CD14-positive monocyte (primary cell): ENCODE measurements at regions not wholly inside any gene's neighbourhood (a gene's known extent, or its start where the extent isn't known, plus 50 kb on each side); places are given as distances from the start of the nearest gene placed in this dataset.

Experiments used
- DNase-seq, 3 donors: peaks; one replicate each; pipeline ENCODE4 v3.0.0-alpha.2; 2011 to 2022
- H2AFZ ChIP-seq: 2 replicates; pipeline ENCODE4 v1.6.0; 2012; ENCODE audit warnings: mild to moderate bottlenecking, low read depth, low read length, inconsistent platforms; ENCODE audit not compliant: insufficient read depth, poor library complexity, severe bottlenecking
- H3K27ac ChIP-seq, 2 donors: 1 replicate in 1 of 2; 2 replicates in 1 of 2; pipeline ENCODE4 v1.5.1; 2012 to 2013; ENCODE audit warnings: low read length in 2 of 2, control low read depth in 1 of 2, inconsistent platforms in 1 of 2, low read depth in 1 of 2, mild to moderate bottlenecking in 1 of 2
- H3K27me3 ChIP-seq, 2 donors: one replicate each; pipeline versions ENCODE4 v1.6.0 to v1.6.1; 2011 to 2013; ENCODE audit warnings: low read length in 2 of 2; ENCODE audit not compliant: control insufficient read depth in 2 of 2, insufficient read depth in 2 of 2
- H3K36me3 ChIP-seq, 2 donors: replicated peaks in 1 of 2; 1 replicate in 1 of 2; 2 replicates in 1 of 2; pipeline versions ENCODE4 v1.5.1 to v1.6.1; 2012 to 2013; ENCODE audit warnings: low read length in 2 of 2, control low read depth in 1 of 2, inconsistent platforms in 1 of 2, mild to moderate bottlenecking in 1 of 2; ENCODE audit not compliant: insufficient read depth in 2 of 2, control insufficient read depth in 1 of 2
- H3K4me1 ChIP-seq, 2 donors: 1 replicate in 1 of 2; 2 replicates in 1 of 2; pipeline versions ENCODE4 v1.5.1 to v1.6.1; 2012 to 2013; ENCODE audit warnings: low read length in 2 of 2, control low read depth in 1 of 2, inconsistent platforms in 1 of 2, mild to moderate bottlenecking in 1 of 2, moderate library complexity in 1 of 2; ENCODE audit not compliant: insufficient read depth in 2 of 2, control insufficient read depth in 1 of 2
- H3K4me2 ChIP-seq: replicated peaks from 2 replicates; pipeline ENCODE3; 2012; ENCODE audit warnings: low read length, moderate library complexity, mild to moderate bottlenecking; ENCODE audit not compliant: poor library complexity, severe bottlenecking; ENCODE audit errors: extremely low read depth
- H3K4me3 ChIP-seq, 3 experiments: fragments of 200-600 bp in 1 of 3; sonication (generic) in 1 of 3; replicated peaks in 1 of 3; 1 replicate in 2 of 3; 2 replicates in 1 of 3; pipeline ENCODE4 v1.5.1; 2011 to 2013; ENCODE audit warnings: low read length in 3 of 3, mild to moderate bottlenecking in 3 of 3, control low read depth in 2 of 3, low read depth in 2 of 3, inconsistent platforms in 1 of 3, moderate library complexity in 1 of 3
- H3K79me2 ChIP-seq: 2 replicates; pipeline ENCODE4 v1.6.0; 2012; ENCODE audit warnings: mild to moderate bottlenecking, control low read depth, inconsistent platforms, low read length, moderate library complexity; ENCODE audit not compliant: insufficient read depth
- H3K9ac ChIP-seq: 2 replicates; pipeline ENCODE4 v1.6.0; 2017; ENCODE audit warnings: low read length, mild to moderate bottlenecking; ENCODE audit not compliant: insufficient read depth, poor library complexity, severe bottlenecking
- H3K9me3 ChIP-seq, 2 donors: replicated peaks in 1 of 2; 1 replicate in 1 of 2; 2 replicates in 1 of 2; pipeline versions ENCODE4 v1.5.1 to v1.6.1; 2012 to 2013; ENCODE audit warnings: low read length in 2 of 2, control low read depth in 1 of 2; ENCODE audit not compliant: control insufficient read depth in 1 of 2, insufficient read depth in 1 of 2
- H4K20me1 ChIP-seq: 2 replicates; pipeline ENCODE4 v1.6.0; 2012; ENCODE audit warnings: mild to moderate bottlenecking, low read length, control low read depth, moderate library complexity; ENCODE audit not compliant: insufficient read depth
- H3K27ac Mint-ChIP-seq, 7 donors: one replicate each; pipeline ENCODE4 v1.8.0; 2020; ENCODE audit warnings: mild to moderate bottlenecking in 7 of 7, mixed read lengths in 7 of 7, moderate library complexity in 6 of 7, inconsistent platforms in 2 of 7
- H3K27me3 Mint-ChIP-seq, 3 donors: one replicate each; pipeline ENCODE4 v1.8.0; 2021 to 2022; ENCODE audit warnings: low read depth in 3 of 3, mild to moderate bottlenecking in 3 of 3, mixed read lengths in 3 of 3, moderate library complexity in 3 of 3, inconsistent platforms in 1 of 3
- H3K36me3 Mint-ChIP-seq, 2 donors: one replicate each; pipeline ENCODE4 v1.8.0; 2020; ENCODE audit warnings: mixed read lengths in 2 of 2, inconsistent platforms in 1 of 2, mild to moderate bottlenecking in 1 of 2
- H3K4me1 Mint-ChIP-seq: one replicate; pipeline ENCODE4 v1.8.0; 2020; ENCODE audit warnings: mild to moderate bottlenecking, mixed read lengths
- H3K4me3 Mint-ChIP-seq, 2 donors: one replicate each; pipeline ENCODE4 v1.8.0; 2020; ENCODE audit warnings: mild to moderate bottlenecking in 2 of 2, mixed read lengths in 2 of 2, moderate library complexity in 1 of 2
- H3K9me3 Mint-ChIP-seq, 7 donors: one replicate each; pipeline ENCODE4 v1.8.0; 2020 to 2022; ENCODE audit warnings: mixed read lengths in 7 of 7, mild to moderate bottlenecking in 6 of 7, moderate library complexity in 6 of 7, inconsistent platforms in 2 of 7
- CTCF ChIP-seq: fragments of 200-600 bp; IDR thresholded peaks from one replicate; pipeline ENCODE4 v1.8.0; 2022; ENCODE audit warnings: antibody characterized with exemption, mild to moderate bottlenecking
- WGBS: methylation state at CpG from one replicate; pipeline ENCODE4 v1.1.5; 2013; ENCODE audit warnings: missing lambda C conversion rate; ENCODE audit not compliant: insufficient coverage; 5-methylcytosine and 5-hydroxymethylcytosine counted together
- intact Hi-C, 2 donors: fragments of 100-400 bp; cut with micrococcal nuclease; formaldehyde crosslinking; loops; one replicate each; pipeline versions ENCODE4 v1.15.0 to v1.15.1; 2023

- Histone ChIP-seq H3K27ac (no peak overlapping the region), H2AFZ (no peak overlapping the region), H3K36me3 (no peaks in the 10 kb centered on the region), H3K4me3 (no peak overlapping the region), H3K4me2 (no peak overlapping the region), H3K9ac (no peak overlapping the region), H4K20me1 (no peaks in the 10 kb centered on the region), H3K27me3 (no peaks in the 10 kb centered on the region), H3K9me3 (no peaks in the 10 kb centered on the region), H3K4me1 (no peaks in the 10 kb centered on the region), H3K79me2 (no peaks in the 10 kb centered on the region)
- intact Hi-C loops, result no loop called here
- Mint-ChIP-seq H3K4me3 (no peak overlapping the region), H3K27me3 (peaks cover 2 to 3% (median 3%) of the 10 kb centered on the region in 3 donors), H3K4me1 (no peaks in the 10 kb centered on the region), H3K9me3 (peaks cover 0 to 3% (median 0%) of the 10 kb centered on the region in 7 donors), H3K27ac (no peak overlapping the region), H3K36me3 (no peaks in the 10 kb centered on the region)
- no CpG with 5 or more reads among the region's 2 CpGs for WGBS
- TF ChIP-seq CTCF, result no peak
- DNase-seq, result no peak
These were observed 161.4 kb upstream of the C16orf82 start for GRCh38 chr16:26905336-26905735.

GRCh38 chr16:26909623-26910022, 157.1 kb upstream of the C16orf82 start:
- Mint-ChIP-seq H3K36me3 (no peaks in the 10 kb centered on the region), H3K9me3 (peaks cover 0 to 5% (median 1%) of the 10 kb centered on the region in 7 donors), H3K27me3 (peaks cover 3 to 5% (median 3%) of the 10 kb centered on the region in 3 donors), H3K27ac (no peak overlapping the region), H3K4me3 (no peak overlapping the region), H3K4me1 (no peaks in the 10 kb centered on the region)
- Histone ChIP-seq H3K27ac (no peak overlapping the region), H2AFZ (no peak overlapping the region), H3K4me2 (no peak overlapping the region), H3K79me2 (no peaks in the 10 kb centered on the region), H3K4me3 (no peak overlapping the region), H4K20me1 (no peaks in the 10 kb centered on the region), H3K36me3 (no peaks in the 10 kb centered on the region), H3K27me3 (no peaks in the 10 kb centered on the region), H3K9me3 (no peaks in the 10 kb centered on the region), H3K9ac (no peak overlapping the region), H3K4me1 (no peaks in the 10 kb centered on the region)
- WGBS, result 79% methylated on average over 4 of the region's 4 CpGs
- no peak for TF ChIP-seq CTCF
- intact Hi-C loops, result loop anchor here in 1 of 2 donors (10.0 kb wide), 1 partner anchor 65 kb away; no protein-coding TSS in a partner anchor
- no peak for DNase-seq
